GM12878 (cell line): ENCODE measurements at regions not wholly inside any gene's neighbourhood (a gene's known extent, or its start where the extent isn't known, plus 50 kb on each side); places are given as distances from the start of the nearest gene placed in this dataset.

ENCODE experiments used
- ATAC-seq: fragments of 200-7000 bp; cut with Tn5 transposase; 3 replicates; pipeline ENCODE4 v1.9.1; 2020; ENCODE audit warnings: mild to moderate bottlenecking, moderate library complexity
- BruUV-seq: library from RNA; stranded (reverse); fragments of 400-500 nt; replicated peaks from 2 replicates; lab custom pipeline; 2021; lab: Mats Ljungman, UMichigan
- CTCF ChIA-PET: fragments of 300-600 bp; sonication (Branson Sonifier 250); formaldehyde crosslinking; extraction: SDS; loops from one replicate; lab custom pipeline; 2021; ENCODE audit warnings: inconsistent platforms; lab: Yijun Ruan, JAX
- POLR2A ChIA-PET: fragments of 350-600 bp; formaldehyde crosslinking; extraction: SDS; loops from one replicate; lab custom pipeline; 2021; ENCODE audit warnings: inconsistent platforms; lab: Charles Lee
- RAD21 ChIA-PET: fragments of 300-600 bp; sonication (Branson Sonifier 250); formaldehyde crosslinking; loops from one replicate; lab custom pipeline; 2023; ENCODE audit warnings: antibody characterized with exemption; ENCODE audit not compliant: unreplicated experiment; lab: Charles Lee
- SMC1A ChIA-PET: fragments of 300-600 bp; sonication (Branson Sonifier 250); formaldehyde crosslinking; loops from one replicate; lab custom pipeline; 2023; ENCODE audit not compliant: unreplicated experiment, uncharacterized antibody; lab: Charles Lee
- DNase-seq: peaks from one replicate; pipeline ENCODE4 v3.0.0-alpha.2; 2011; ENCODE audit warnings: low read depth, low spot score
- FAIRE-seq: peaks from 3 replicates; lab custom pipeline; 2011; peaks lifted over from hg19 to GRCh38; lab: Jason Lieb, UNC
- H2AFZ ChIP-seq: 2 replicates; pipeline ENCODE4 v1.6.0; 2011; ENCODE audit warnings: low read depth, low read length, control low read depth; ENCODE audit not compliant: control insufficient read depth
- H3K27ac ChIP-seq: 2 replicates; pipeline ENCODE4 v1.5.1; 2011; ENCODE audit warnings: control low read depth; ENCODE audit not compliant: control insufficient read depth, insufficient read depth
- H3K27me3 ChIP-seq, 2 experiments: replicated peaks in 1 of 2; 2 replicates each; pipeline versions ENCODE4 v1.6.0 to v1.6.1; 2011; ENCODE audit warnings: low read length in 1 of 2; ENCODE audit not compliant: control insufficient read depth in 2 of 2, insufficient read depth in 2 of 2
- H3K36me3 ChIP-seq, 2 experiments: 2 replicates each; pipeline ENCODE4 v1.5.1; 2011; ENCODE audit warnings: low read length in 1 of 2; ENCODE audit not compliant: control insufficient read depth in 2 of 2, insufficient read depth in 2 of 2
- H3K4me1 ChIP-seq: 2 replicates; pipeline ENCODE4 v1.6.1; 2011; ENCODE audit warnings: mild to moderate bottlenecking, low read length, moderate library complexity, mixed read lengths; ENCODE audit not compliant: control insufficient read depth, insufficient read depth
- H3K4me2 ChIP-seq: 2 replicates; pipeline ENCODE4 v1.6.0; 2011; ENCODE audit warnings: control low read depth; ENCODE audit not compliant: control insufficient read depth, insufficient read depth
- H3K4me3 ChIP-seq: fragments of 200-600 bp; sonication (generic); 2 replicates; pipeline ENCODE4 v1.5.1; 2016
- H3K79me2 ChIP-seq: 2 replicates; pipeline ENCODE4 v1.6.0; 2011; ENCODE audit warnings: low read length; ENCODE audit not compliant: control insufficient read depth, insufficient read depth
- H3K9ac ChIP-seq: 2 replicates; pipeline ENCODE4 v1.8.0; 2011; ENCODE audit warnings: low read length, control low read depth, mixed read lengths; ENCODE audit not compliant: control insufficient read depth, insufficient read depth
- H3K9me3 ChIP-seq: replicated peaks from 3 replicates; pipeline ENCODE4 v1.5.1; 2011; ENCODE audit warnings: mild to moderate bottlenecking, low read length; ENCODE audit not compliant: control insufficient read depth, insufficient read depth
- H4K20me1 ChIP-seq: 2 replicates; pipeline ENCODE4 v1.6.0; 2011; ENCODE audit not compliant: control insufficient read depth, insufficient read depth
- BRCA1 ChIP-seq: IDR thresholded peaks from 2 replicates; pipeline ENCODE4 v1.6.1; 2011; ENCODE audit warnings: low read depth, low read length, improper control_type of control experiment
- CREM ChIP-seq: IDR thresholded peaks from 2 replicates; pipeline ENCODE4 v1.6.1; 2014; ENCODE audit warnings: antibody characterized with exemption, low read depth
- FOXK2 ChIP-seq: fragments of 450-650 bp; IDR thresholded peaks from 2 replicates; pipeline ENCODE4 v1.6.1; 2017; ENCODE audit warnings: mild to moderate bottlenecking, moderate library complexity
- GABPA ChIP-seq: IDR thresholded peaks from 2 replicates; pipeline ENCODE4 v1.6.1; 2014; ENCODE audit warnings: antibody characterized with exemption, low read depth, mild to moderate bottlenecking, inconsistent platforms
- NRF1 ChIP-seq: conservative IDR thresholded peaks from 2 replicates; pipeline ENCODE4 v1.6.1; 2011; ENCODE audit warnings: mild to moderate bottlenecking, low read depth, low read length, improper control_type of control experiment
- PAX5 ChIP-seq: IDR thresholded peaks from 2 replicates; pipeline ENCODE4 v1.6.1; 2011; ENCODE audit warnings: low read depth, low read length, borderline replicate concordance
- POU2F2 ChIP-seq: IDR thresholded peaks from 3 replicates; pipeline ENCODE4 v1.6.1; 2011; ENCODE audit warnings: low read depth, mild to moderate bottlenecking, low read length, borderline replicate concordance
- RFX5 ChIP-seq: IDR thresholded peaks from 2 replicates; pipeline ENCODE4 v1.6.1; 2011; ENCODE audit warnings: low read depth, low read length, improper control_type of control experiment
- SIN3A ChIP-seq: IDR thresholded peaks from 2 replicates; pipeline ENCODE4 v1.6.1; 2012; ENCODE audit warnings: low read depth, low read length, improper control_type of control experiment
- SIX5 ChIP-seq: IDR thresholded peaks from 2 replicates; pipeline ENCODE4 v1.6.1; 2011; ENCODE audit warnings: mild to moderate bottlenecking, low read depth, low read length, moderate library complexity; ENCODE audit not compliant: severe bottlenecking
- YY1 ChIP-seq: IDR thresholded peaks from 2 replicates; pipeline ENCODE4 v1.6.1; 2011; ENCODE audit warnings: low read depth, mild to moderate bottlenecking, low read length
- ZZZ3 ChIP-seq: IDR thresholded peaks from 2 replicates; pipeline ENCODE4 v1.6.1; 2011; ENCODE audit warnings: low read depth; ENCODE audit not compliant: control insufficient read depth, insufficient read length
- WGBS: methylation state at CpG from one replicate; pipeline ENCODE4 v1.1.6; 2016; ENCODE audit warnings: low lambda C conversion rate; ENCODE audit not compliant: insufficient replicate concordance, insufficient coverage; ENCODE audit errors: missing lambda C conversion rate; 5-methylcytosine and 5-hydroxymethylcytosine counted together
- in situ Hi-C: fragments of 300-500 bp; cut with MboI; formaldehyde crosslinking; loops from 9 replicates; pipeline ENCODE4 v1.14.3; 2018; ENCODE audit warnings: mixed read lengths
- intact Hi-C: fragments of 100-400 bp; cut with micrococcal nuclease; formaldehyde crosslinking; loops from one replicate; pipeline ENCODE4 v1.14.2; 2022; ENCODE audit not compliant: unreplicated experiment

DNA sequence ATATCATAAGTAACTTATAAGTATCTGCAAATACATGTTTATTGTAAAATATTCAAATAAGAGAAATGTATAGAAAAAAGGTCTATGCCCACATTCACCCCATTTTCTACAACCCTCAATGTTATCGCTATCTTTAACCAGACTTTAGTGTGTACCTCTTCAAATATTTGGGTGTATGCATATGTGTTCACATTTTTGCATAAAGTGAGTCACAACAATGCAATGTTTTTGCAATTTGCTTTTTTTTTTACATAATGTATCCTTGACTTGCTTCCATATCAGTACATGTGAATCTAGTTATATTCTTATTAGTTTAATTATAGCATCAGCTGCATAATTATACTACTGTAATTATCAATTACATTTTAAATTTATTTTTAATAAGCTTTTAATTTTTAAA lies 117.3 kb upstream of the LYSMD4 start:
- H3K4me3 ChIP-seq: no peak overlapping the region
- no peak overlapping the region for H3K9ac ChIP-seq
- H3K27me3 ChIP-seq: no peaks in the 10 kb centered on the region
- WGBS: 100% methylated on average over 1 of the region's 1 CpG
- BruUV-seq: no TSS peak
- no peak overlapping the region for H2AFZ ChIP-seq
- in situ Hi-C loops (no loop called here), intact Hi-C loops (loop anchor here (10.0 kb wide), 1 partner anchor 64 kb away; no protein-coding TSS in a partner anchor)
- CTCF ChIA-PET: no interaction called here
- POLR2A ChIA-PET: no interaction called here
- DNase-seq: no peak
- no peak overlapping the region for H3K4me2 ChIP-seq
- H3K9me3 ChIP-seq: no peaks in the 10 kb centered on the region
- no peaks in the 10 kb centered on the region for H3K79me2 ChIP-seq
- H3K36me3 ChIP-seq: no peaks in the 10 kb centered on the region
- no peak for FAIRE-seq
- no peaks in the 10 kb centered on the region for H4K20me1 ChIP-seq
- no peak for ATAC-seq
- RAD21 ChIA-PET: no interaction called here
- TF ChIP-seq GABPA: no peak
- TF ChIP-seq BRCA1: no peak
- TF ChIP-seq POU2F2: no peak
- no peak for TF ChIP-seq CREM
- no peak for TF ChIP-seq ZZZ3
- no peak for TF ChIP-seq PAX5
- no peak for TF ChIP-seq RFX5
- no peak for TF ChIP-seq NRF1
- no peak for TF ChIP-seq YY1
- TF ChIP-seq SIN3A: no peak
- TF ChIP-seq SIX5: no peak
- no peak for TF ChIP-seq FOXK2
- TF ChIP-seq, all 136 proteins: peak for 0
- Histone ChIP-seq H3K4me1 (no peaks in the 10 kb centered on the region), H3K27ac (no peak overlapping the region)
- SMC1A ChIA-PET: interaction anchor here (0.6 to 1.1 kb wide), 2 partner anchors 12 to 19 kb away, joined by 3 to 4 read pairs; no protein-coding TSS in a partner anchor
